CD4-positive, alpha-beta T cell treated with Interleukin-17A for 1 hour (primary cell): ENCODE measurements at regions not wholly inside any gene's neighbourhood (a gene's known extent, or its start where the extent isn't known, plus 50 kb on each side); places are given as distances from the start of the nearest gene placed in this dataset.

ENCODE experiments used
- DNase-seq: peaks from one replicate; pipeline ENCODE4 v3.0.0-alpha.2; 2020

DNA sequence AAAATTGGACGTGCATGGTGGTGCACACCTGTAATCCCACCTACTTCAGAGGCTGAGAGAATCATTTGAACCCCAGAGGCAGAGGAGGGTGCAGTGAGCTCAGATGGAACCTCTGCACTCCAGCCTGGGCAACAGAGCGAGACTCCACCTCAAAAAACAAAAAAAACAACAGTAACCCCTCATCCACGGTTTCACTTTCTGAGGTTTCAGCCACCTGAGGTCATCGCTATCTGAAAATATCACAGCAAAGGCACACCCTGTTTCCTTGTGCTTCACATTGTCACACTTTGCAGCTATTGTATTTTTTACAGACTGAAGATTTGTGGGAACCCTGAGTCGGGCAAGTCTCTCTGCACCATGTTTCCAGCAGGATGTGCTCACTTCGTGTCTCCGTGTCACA, 54.1 kb upstream of the FOXQ1 start:
- no peak for DNase-seq

GRCh38 chr6:1256435-1257008, 55.4 kb upstream of the FOXQ1 start:
- DNase-seq, result no peak

DNA sequence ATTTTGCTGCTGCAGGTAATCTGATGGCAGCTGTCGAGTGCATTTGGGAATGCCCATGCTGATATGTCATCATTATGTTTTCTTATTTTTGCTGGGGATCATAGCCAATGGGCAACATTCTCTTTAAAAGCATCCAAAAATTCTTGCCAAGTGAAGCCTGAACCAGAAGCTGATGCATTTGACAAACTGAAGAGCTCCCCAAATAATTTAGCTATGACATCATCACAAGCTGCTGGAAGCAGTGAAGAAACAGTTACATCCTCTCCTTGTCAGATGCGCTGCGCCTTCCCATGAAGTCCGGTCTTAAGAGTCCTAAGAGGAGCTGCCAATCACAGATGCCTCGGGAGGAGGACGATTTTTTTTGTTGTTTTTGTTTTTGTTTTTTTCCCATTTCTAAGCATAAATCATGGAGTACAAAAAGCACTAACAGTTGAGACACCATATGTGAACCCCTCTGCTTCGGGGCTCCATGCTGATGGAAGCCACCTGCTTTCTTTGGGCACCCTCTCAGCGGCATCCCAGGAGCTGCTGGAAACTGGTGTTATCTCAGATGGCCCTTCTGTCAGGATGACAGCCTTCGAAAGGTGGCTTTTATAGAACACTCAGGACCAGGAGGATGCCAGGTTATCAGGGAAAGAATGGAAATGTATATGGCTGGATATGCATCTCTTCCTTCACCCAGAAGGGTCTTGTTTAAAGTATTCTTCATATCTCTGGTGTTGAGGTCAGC, 56.1 kb upstream of the FOXQ1 start:
- no peak for DNase-seq

DNA sequence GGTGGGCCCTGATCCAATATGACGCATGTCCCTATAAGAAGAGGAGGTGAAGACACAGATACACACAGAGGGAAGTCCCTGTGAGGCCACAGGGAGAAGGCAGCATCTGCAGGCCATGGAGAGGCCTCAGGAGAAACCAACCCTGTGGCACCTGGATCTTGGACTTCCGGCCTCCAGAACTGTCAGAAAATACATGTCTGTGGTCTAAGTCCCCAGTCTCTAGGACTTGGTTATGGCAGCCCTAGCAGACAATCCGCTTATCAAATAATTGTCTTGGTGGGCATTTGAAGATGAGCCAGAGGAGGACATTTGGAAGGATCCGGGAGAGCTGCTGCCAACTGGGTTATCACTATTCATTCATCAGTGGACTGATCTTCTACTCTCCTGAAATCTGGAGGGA, 57.6 kb upstream of the FOXQ1 start:
- no peak for DNase-seq

- DNase-seq, result no peak
Observed at GRCh38 chr6:1253816-1254215, 58.1 kb upstream of the FOXQ1 start.

DNA sequence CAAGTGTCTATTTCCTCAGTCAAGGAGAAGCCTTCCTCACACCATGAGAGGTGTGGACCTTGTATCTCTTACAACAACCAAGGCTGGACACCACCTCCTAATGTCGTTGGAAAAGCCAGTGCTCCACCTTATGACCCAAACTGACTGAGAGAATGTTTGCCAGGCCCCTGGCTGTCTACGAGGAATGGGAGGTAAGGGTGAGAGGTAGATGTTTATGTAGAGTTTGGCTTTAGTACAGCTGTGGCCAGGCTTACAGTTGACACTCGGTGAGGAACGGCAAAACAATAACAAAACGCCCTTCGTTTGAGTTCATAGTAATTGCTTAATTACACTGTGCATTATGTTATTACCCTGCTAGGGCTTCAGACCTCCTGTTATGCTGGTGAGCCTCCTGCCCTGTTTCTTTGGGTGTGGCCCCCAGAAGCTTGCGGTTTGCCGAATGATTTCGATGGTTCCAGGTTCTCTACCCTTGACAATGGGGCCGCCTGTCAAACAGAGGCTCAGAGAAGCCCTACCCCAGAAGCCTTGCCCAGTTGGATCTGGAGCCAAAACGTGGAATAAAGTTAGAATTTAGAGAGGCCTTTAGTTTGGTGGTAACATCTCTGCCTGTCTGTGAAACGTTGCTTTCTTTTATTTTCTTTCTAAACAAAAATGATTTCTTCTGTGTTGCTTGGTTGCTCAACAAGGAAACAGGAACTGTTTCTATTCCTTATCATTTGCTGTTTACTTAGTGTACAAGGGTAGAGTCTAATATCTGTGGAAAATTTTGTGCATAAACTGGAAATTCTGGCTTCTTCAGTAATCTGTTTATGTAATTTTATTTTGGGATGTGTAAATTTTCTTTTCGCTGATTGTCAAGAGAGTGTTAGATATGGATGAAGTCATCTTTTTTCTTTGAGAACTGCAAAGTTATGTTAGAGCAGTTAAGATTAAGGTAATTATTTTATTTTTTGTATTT, 60.4 kb upstream of the FOXQ1 start:
- no peak for DNase-seq

DNA sequence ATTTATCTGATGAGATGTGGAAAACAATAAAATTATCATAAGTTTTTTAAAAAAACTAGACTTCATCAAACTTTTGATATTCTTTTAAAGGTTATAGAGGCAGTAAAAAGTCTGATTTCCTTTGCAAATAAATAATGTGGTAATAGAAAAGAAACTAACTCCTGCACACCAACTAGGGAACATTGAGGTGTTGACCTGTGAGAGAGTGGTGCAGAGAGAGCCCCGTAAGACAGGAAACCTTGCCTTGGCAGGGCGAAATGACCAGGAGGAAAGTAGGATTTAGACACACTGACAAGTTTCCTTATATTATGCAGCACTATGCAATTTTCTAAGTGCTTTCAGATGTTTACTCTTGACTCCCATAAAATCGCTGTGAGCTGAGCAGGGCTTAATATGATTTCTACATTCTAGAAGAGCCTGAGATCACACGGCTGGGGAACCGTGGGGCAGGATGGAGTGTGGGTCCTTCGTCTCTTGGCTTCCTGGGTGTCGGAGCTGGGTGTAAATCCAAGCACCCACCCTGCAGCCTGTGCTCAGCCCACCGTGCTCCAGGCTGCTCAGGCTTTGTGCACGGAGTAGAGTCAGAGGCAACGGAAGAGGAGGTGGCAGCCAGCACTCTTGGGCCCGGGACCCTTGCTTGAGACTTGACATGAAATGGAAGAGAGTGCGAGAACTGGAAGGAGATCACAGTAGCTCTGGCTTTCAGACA, 61.3 kb upstream of the FOXQ1 start:
- DNase-seq, result no peak

DNA sequence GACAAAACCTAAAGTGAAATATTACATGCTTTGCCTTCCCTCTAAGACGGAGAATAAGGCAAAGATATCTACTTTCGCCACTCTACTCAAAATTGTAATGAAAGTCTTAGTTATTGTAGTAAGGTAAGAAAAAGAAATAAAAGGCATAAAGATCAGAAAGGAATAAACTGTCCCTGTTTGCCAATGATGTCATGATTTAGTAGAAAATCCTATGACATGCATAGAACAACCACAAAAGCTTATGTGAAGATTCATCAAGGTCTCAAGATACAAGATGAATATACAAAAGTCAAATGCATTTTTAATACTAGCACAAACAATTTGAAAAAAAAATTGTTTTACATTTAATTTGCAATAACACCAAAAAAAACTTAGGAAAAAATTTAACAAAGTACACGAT, 64.0 kb upstream of the FOXQ1 start:
- no peak for DNase-seq

GRCh38 chr6:1247056-1247455, 64.8 kb upstream of the FOXQ1 start:
- no peak for DNase-seq

GRCh38 chr6:1244941-1245340, 67.0 kb upstream of the FOXQ1 start:
- DNase-seq, result no peak

DNA sequence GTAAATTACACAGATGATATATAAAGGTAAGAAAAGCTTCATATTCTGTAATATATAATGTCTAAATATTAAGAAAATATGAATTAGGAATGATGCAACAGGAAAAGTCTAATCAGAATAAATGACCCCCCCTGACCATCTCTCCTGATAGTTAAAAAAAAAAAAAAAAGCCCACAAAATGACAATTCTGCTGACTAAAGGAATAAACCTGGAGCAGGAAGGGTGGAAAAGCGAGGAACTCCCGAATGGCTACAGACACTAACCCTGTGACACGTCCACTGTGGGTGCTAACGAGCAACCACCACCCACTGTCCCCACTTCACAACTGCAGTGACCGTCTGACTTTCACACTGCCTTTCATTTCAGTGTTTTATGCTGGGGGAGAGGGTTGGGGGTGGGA, 67.6 kb upstream of the FOXQ1 start:
- DNase-seq, result no peak

DNA sequence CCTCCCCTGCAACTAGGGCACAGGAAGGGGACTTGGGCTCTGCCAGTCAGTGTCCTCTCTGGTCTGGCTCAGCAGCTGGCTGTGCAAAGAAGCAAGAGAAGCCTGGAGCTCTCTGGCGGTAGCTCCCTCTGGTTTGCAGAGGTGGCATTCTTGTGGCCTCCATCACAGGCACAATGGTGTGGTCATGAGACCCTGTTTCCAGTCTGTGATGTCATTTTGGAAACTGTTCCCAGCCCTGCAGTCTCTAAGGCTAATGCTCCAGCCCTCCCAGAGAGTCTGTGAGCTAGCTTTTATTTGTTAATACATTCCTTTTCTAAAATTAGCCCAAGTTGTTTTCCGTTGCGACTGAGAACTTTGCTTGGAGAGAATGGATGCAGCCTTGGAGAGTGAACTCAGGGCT, 69.5 kb upstream of the FOXQ1 start:
- no peak for DNase-seq

GRCh38 chr6:1242021-1242420, 69.9 kb upstream of the FOXQ1 start:
- no peak for DNase-seq

DNA sequence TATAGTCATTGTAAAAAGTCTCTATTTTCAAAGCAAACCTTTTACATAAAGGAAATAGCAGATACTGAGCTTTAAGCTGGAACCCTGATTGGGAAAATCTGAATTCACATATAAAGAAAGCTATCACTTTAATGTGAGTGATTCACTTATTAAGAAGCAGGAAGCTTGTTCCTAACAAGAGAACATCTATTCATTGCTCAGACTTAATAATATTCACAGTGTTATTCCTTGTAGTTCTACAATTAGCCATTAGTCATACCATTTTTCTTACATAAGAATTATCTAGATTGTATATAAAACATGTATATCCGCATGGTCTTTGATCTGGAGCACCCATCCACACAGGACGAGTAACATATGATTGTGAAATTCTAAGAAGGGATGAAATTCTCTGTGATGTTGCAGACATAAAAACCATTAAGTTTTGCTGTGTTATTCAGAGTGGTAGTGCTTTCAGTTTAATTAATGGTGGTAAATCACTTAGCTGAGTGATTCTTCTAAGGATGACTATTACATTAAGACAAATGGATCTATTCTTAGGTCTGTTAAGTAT, 71.1 kb upstream of the FOXQ1 start:
- no peak for DNase-seq

GRCh38 chr6:1239805-1240204, 72.1 kb upstream of the FOXQ1 start:
- DNase-seq, result no peak

GRCh38 chr6:1238040-1238439, 73.9 kb upstream of the FOXQ1 start:
- no peak for DNase-seq

GRCh38 chr6:1237636-1238035, 74.3 kb upstream of the FOXQ1 start:
- DNase-seq, result no peak

GRCh38 chr6:1235825-1236224, 76.1 kb upstream of the FOXQ1 start:
- DNase-seq, result no peak

DNA sequence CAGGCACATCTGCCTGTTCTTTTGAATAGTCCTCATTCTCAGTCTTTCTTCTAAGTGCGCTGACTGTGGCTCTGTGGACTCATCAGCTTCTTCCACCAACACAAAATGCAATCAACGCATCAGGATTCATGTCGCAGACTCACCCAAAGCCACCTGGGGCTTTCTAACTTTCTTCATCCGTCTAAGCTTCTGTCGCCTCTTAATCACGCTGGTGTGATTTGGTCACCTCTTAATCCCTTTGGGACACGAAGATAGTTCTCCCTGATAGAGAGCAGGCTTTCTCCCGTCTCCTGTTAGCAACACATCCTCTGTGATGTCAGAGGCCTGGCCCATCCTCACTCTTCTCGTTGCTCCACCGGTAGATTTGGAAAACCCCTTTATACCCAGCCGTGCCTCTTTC, 78.0 kb upstream of the FOXQ1 start:
- no peak for DNase-seq

DNA sequence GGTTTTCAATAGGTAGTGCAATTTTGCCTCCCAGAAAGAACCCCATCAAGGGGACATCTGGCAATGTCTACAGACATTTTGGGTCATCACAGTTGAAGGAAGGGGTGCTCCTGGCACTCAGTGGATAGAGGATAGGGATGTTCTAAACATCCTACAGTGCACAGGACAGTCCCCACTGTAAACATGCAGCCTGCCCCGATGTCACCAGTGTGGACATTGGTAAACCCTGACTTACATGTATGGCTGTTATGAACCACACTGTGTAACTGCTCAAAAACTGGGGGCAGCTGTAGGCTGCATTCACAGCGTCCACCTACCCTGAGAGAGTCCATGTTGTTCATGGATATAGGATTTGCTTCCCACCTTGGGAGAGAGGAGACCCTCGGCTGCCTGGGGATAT, 79.3 kb upstream of the FOXQ1 start:
- no peak for DNase-seq

DNA sequence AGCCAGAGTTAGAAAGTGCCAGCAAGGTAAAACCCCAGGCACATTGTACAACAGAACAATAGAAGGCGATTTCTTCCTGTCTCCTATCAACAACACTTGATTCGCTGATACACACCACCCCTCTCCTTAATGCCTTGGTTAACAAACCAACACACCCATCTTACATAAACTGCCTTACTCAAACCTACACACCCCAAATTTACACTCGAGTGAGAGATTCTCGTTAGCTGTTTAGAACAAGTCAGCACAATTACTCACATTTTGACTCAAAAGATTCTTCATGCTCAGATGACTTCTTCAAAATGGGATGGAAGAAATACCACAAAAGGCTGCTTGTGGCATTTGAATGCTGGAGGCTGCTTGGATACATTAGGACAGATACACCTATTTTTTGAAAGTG, 80.0 kb upstream of the FOXQ1 start:
- DNase-seq, result no peak

GRCh38 chr6:1230689-1231605, 81.0 kb upstream of the FOXQ1 start:
- no peak for DNase-seq
